ENCODE measurements at regions not wholly inside any gene's neighbourhood (a gene's known extent, or its start where the extent isn't known, plus 50 kb on each side); places are given as distances from the start of the nearest gene placed in this dataset.

- TF ChIP-seq CTCF (conservative IDR thresholded peaks at IDR 0.05; ENCODE audit: low read length) = no peak
- no peak for TF ChIP-seq EZH2phosphoT487 (IDR thresholded peaks at IDR 0.05; ENCODE audit: borderline replicate concordance)
Observed at GRCh38 chr20:40335901-40336351, 353.1 kb downstream of the MAFB start.
